H9 (cell line): ENCODE measurements at regions not wholly inside any gene's neighbourhood (a gene's known extent, or its start where the extent isn't known, plus 50 kb on each side); places are given as distances from the start of the nearest gene placed in this dataset.

Experiments used
- DNase-seq: peaks from one replicate; pipeline ENCODE4 v3.0.0-alpha.2; 2017
- H2AFZ ChIP-seq: one replicate; pipeline ENCODE4 v1.6.1; 2013; ENCODE audit warnings: mild to moderate bottlenecking, low read length, control low read depth, moderate library complexity
- H2AK5ac ChIP-seq: 2 replicates; pipeline ENCODE4 v1.6.1; 2013; ENCODE audit warnings: low read length, control low read depth, mixed read lengths; ENCODE audit not compliant: insufficient read length
- H2BK120ac ChIP-seq: one replicate; pipeline ENCODE4 v1.6.1; 2013; ENCODE audit warnings: low read depth, mild to moderate bottlenecking, low read length, control low read depth, inconsistent platforms; ENCODE audit not compliant: poor library complexity, severe bottlenecking
- H2BK12ac ChIP-seq: 2 replicates; pipeline ENCODE4 v1.6.1; 2013; ENCODE audit warnings: low read length, control low read depth, mixed read lengths, low read depth; ENCODE audit not compliant: insufficient read length
- H2BK15ac ChIP-seq: 2 replicates; pipeline ENCODE4 v1.6.1; 2013; ENCODE audit warnings: low read depth, low read length, control low read depth
- H2BK20ac ChIP-seq: one replicate; pipeline ENCODE4 v1.6.1; 2013; ENCODE audit warnings: low read depth, mild to moderate bottlenecking, low read length, control low read depth, inconsistent platforms; ENCODE audit not compliant: poor library complexity, severe bottlenecking
- H2BK5ac ChIP-seq: 2 replicates; pipeline ENCODE4 v1.6.1; 2013; ENCODE audit warnings: low read length, control low read depth, mixed read lengths; ENCODE audit not compliant: insufficient read length
- H3K14ac ChIP-seq: 2 replicates; pipeline ENCODE4 v1.6.1; 2013; ENCODE audit warnings: low read length, control low read depth; ENCODE audit not compliant: insufficient read depth
- H3K18ac ChIP-seq: 2 replicates; pipeline ENCODE4 v1.6.1; 2013; ENCODE audit warnings: low read depth, mild to moderate bottlenecking, mixed read lengths, low read length, control low read depth; ENCODE audit not compliant: insufficient read length
- H3K23ac ChIP-seq: 2 replicates; pipeline ENCODE4 v1.6.1; 2013; ENCODE audit warnings: low read length, control low read depth, mixed read lengths, low read depth; ENCODE audit not compliant: insufficient read length
- H3K23me2 ChIP-seq: 2 replicates; pipeline ENCODE4 v1.6.1; 2013; ENCODE audit warnings: low read depth, mild to moderate bottlenecking, mixed read lengths, low read length, control low read depth; ENCODE audit not compliant: insufficient read length, poor library complexity, severe bottlenecking
- H3K27ac ChIP-seq: 2 replicates; pipeline ENCODE4 v1.5.1; 2013; ENCODE audit warnings: low read length, control low read depth, mixed read lengths, low read depth; ENCODE audit not compliant: insufficient read length
- H3K27me3 ChIP-seq: 2 replicates; pipeline ENCODE4 v1.6.1; 2013; ENCODE audit warnings: low read length, control low read depth, inconsistent platforms; ENCODE audit not compliant: insufficient read depth
- H3K4ac ChIP-seq: 2 replicates; pipeline ENCODE4 v1.6.1; 2013; ENCODE audit warnings: low read depth, mild to moderate bottlenecking, control low read depth, inconsistent platforms, low read length, moderate library complexity
- H3K4me1 ChIP-seq: 2 replicates; pipeline ENCODE4 v1.6.1; 2013; ENCODE audit warnings: low read length, control low read depth, inconsistent platforms; ENCODE audit not compliant: insufficient read depth
- H3K4me2 ChIP-seq: 2 replicates; pipeline ENCODE4 v1.6.1; 2013; ENCODE audit warnings: low read length, control low read depth, mixed read lengths; ENCODE audit not compliant: insufficient read length, insufficient read depth
- H3K56ac ChIP-seq: 2 replicates; pipeline ENCODE4 v1.6.1; 2013; ENCODE audit warnings: low read depth, mild to moderate bottlenecking, mixed read lengths, low read length, control low read depth; ENCODE audit not compliant: insufficient read length
- H3K79me1 ChIP-seq: 2 replicates; pipeline ENCODE4 v1.6.1; 2013; ENCODE audit warnings: low read depth, mild to moderate bottlenecking, moderate library complexity, low read length, control low read depth, inconsistent platforms; ENCODE audit not compliant: insufficient read depth, poor library complexity, severe bottlenecking
- H3K79me2 ChIP-seq: 2 replicates; pipeline ENCODE4 v1.6.1; 2013; ENCODE audit warnings: low read length, control low read depth, inconsistent platforms; ENCODE audit not compliant: insufficient read depth
- H3K9ac ChIP-seq: 2 replicates; pipeline ENCODE4 v1.6.1; 2013; ENCODE audit warnings: low read length, control low read depth, mixed read lengths; ENCODE audit not compliant: insufficient read length; ENCODE audit errors: extremely low read depth
- H3K9me3 ChIP-seq: one replicate; pipeline ENCODE4 v1.6.1; 2013; ENCODE audit warnings: low read depth, low read length, inconsistent platforms; ENCODE audit not compliant: control insufficient read depth
- H3T11ph ChIP-seq: one replicate; pipeline ENCODE4 v1.6.1; 2013; ENCODE audit warnings: mild to moderate bottlenecking, low read length, control low read depth, inconsistent platforms
- H4K20me1 ChIP-seq: one replicate; pipeline ENCODE4 v1.6.1; 2013; ENCODE audit not compliant: control insufficient read depth, insufficient read length, insufficient read depth
- H4K5ac ChIP-seq: 2 replicates; pipeline ENCODE4 v1.6.1; 2013; ENCODE audit warnings: low read depth, mild to moderate bottlenecking, mixed read lengths, low read length, control low read depth; ENCODE audit not compliant: insufficient read length
- H4K8ac ChIP-seq: replicated peaks from 2 replicates; pipeline ENCODE4 v1.6.1; 2013; ENCODE audit warnings: low read length, control low read depth, mixed read lengths, low read depth; ENCODE audit not compliant: insufficient read length
- H4K91ac ChIP-seq: 2 replicates; pipeline ENCODE4 v1.6.1; 2013; ENCODE audit warnings: low read depth, mild to moderate bottlenecking, moderate library complexity, mixed read lengths, low read length, control low read depth; ENCODE audit not compliant: insufficient read length
- H3K27ac Mint-ChIP-seq, 3 experiments: 2 replicates in 2 of 3; 3 replicates in 1 of 3; pipeline ENCODE4 v1.8.0; 2020 to 2021; ENCODE audit warnings: mixed read lengths in 3 of 3, mild to moderate bottlenecking in 1 of 3, moderate library complexity in 1 of 3
- H3K27me3 Mint-ChIP-seq: 2 replicates; pipeline ENCODE4 v1.8.0; 2021; ENCODE audit warnings: low read depth, mild to moderate bottlenecking, moderate library complexity, mixed read lengths
- H3K36me3 Mint-ChIP-seq, 3 experiments: 2 replicates in 2 of 3; 3 replicates in 1 of 3; pipeline ENCODE4 v1.8.0; 2020 to 2021; ENCODE audit warnings: low read depth in 3 of 3, mixed read lengths in 3 of 3; ENCODE audit not compliant: insufficient read depth in 1 of 3
- H3K4me1 Mint-ChIP-seq, 2 experiments: 2 replicates each; pipeline ENCODE4 v1.8.0; 2020; ENCODE audit warnings: mixed read lengths in 2 of 2
- H3K4me3 Mint-ChIP-seq, 2 experiments: 2 replicates in 1 of 2; 3 replicates in 1 of 2; pipeline ENCODE4 v1.8.0; 2020 to 2021; ENCODE audit warnings: mild to moderate bottlenecking in 2 of 2, mixed read lengths in 2 of 2, moderate library complexity in 1 of 2
- H3K9me3 Mint-ChIP-seq, 2 experiments: 2 replicates in 1 of 2; 3 replicates in 1 of 2; pipeline ENCODE4 v1.8.0; 2020; ENCODE audit warnings: mild to moderate bottlenecking in 2 of 2, mixed read lengths in 2 of 2, moderate library complexity in 1 of 2
- CTCF ChIP-seq: fragments of 200-600 bp; sonication (generic); conservative IDR thresholded peaks from 3 replicates; pipeline ENCODE4 v1.8.0; 2021; ENCODE audit warnings: antibody characterized with exemption, mild to moderate bottlenecking
- WGBS: extraction: QIAGEN DNeasy Blood & Tissue Kit; methylation state at CpG from one replicate; pipeline ENCODE4 v1.1.7; 2013; ENCODE audit warnings: missing lambda C conversion rate, low lambda C conversion rate, mixed read lengths; ENCODE audit not compliant: insufficient read length; ENCODE audit errors: extremely low coverage; 5-methylcytosine and 5-hydroxymethylcytosine counted together

DNA sequence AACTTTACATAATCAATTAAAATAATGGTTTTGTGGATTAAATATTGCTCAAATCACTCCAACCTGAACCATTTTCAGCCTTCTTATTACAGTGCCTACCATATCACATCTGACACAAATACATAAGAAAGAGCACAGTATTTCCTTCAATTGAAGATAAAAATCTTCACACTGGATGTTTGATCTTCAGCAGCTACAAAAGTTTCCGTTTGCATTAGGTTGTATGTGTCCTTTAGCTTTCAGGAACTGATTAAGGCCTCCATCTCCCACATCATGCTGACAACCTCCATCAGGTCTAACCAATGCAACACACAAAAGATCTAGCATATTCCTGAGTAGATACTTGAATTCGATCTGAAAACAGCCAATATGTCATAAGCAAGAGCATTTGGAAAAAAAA lies 195.1 kb upstream of the NR5A2 start:
- Mint-ChIP-seq H3K36me3 (peaks cover 0 to 8% (median 0%) of the 10 kb centered on the region in 3 experiments; a peak in 1 of 7 replicates), H3K4me3 (no peak overlapping the region), H3K27me3 (no peaks in the 10 kb centered on the region), H3K4me1 (no peaks in the 10 kb centered on the region), H3K9me3 (peaks cover 2 to 6% of the 10 kb centered on the region in 2 experiments; a peak in 3 of 5 replicates), H3K27ac (no peak overlapping the region)
- no peak overlapping the region for H2AFZ ChIP-seq
- H2AK5ac ChIP-seq = no peak overlapping the region
- H2BK15ac ChIP-seq = no peak overlapping the region
- no peaks in the 10 kb centered on the region for H3K4me1 ChIP-seq
- no peaks in the 10 kb centered on the region for H3K23me2 ChIP-seq
- no peaks in the 10 kb centered on the region for H3K79me1 ChIP-seq
- H3K4me2 ChIP-seq = no peak overlapping the region
- no peak overlapping the region for H2BK12ac ChIP-seq
- no peaks in the 10 kb centered on the region for H3K9me3 ChIP-seq
- H3K27ac ChIP-seq = no peak overlapping the region
- no peak for DNase-seq
- no peak overlapping the region for H3K23ac ChIP-seq
- no peak overlapping the region for H4K5ac ChIP-seq
- H3K9ac ChIP-seq = no peak overlapping the region
- no peak overlapping the region for H2BK120ac ChIP-seq
- H3T11ph ChIP-seq = no peak overlapping the region
- H3K14ac ChIP-seq = no peak overlapping the region
- TF ChIP-seq CTCF = no peak
- WGBS = no CpG with 5 or more reads among the region's 2 CpGs
- H3K27me3 ChIP-seq = no peaks in the 10 kb centered on the region
- no peak overlapping the region for H2BK5ac ChIP-seq
- no peak overlapping the region for H2BK20ac ChIP-seq
- H4K8ac ChIP-seq = no peak overlapping the region
- no peak overlapping the region for H3K56ac ChIP-seq
- H3K79me2 ChIP-seq = no peaks in the 10 kb centered on the region
- no peak overlapping the region for H3K18ac ChIP-seq
- H3K4ac ChIP-seq = no peak overlapping the region
- no peaks in the 10 kb centered on the region for H4K20me1 ChIP-seq
- no peak overlapping the region for H4K91ac ChIP-seq
